ENCODE measurements at regions not wholly inside any gene's neighbourhood (a gene's known extent, or its start where the extent isn't known, plus 50 kb on each side); places are given as distances from the start of the nearest gene placed in this dataset.

DNA sequence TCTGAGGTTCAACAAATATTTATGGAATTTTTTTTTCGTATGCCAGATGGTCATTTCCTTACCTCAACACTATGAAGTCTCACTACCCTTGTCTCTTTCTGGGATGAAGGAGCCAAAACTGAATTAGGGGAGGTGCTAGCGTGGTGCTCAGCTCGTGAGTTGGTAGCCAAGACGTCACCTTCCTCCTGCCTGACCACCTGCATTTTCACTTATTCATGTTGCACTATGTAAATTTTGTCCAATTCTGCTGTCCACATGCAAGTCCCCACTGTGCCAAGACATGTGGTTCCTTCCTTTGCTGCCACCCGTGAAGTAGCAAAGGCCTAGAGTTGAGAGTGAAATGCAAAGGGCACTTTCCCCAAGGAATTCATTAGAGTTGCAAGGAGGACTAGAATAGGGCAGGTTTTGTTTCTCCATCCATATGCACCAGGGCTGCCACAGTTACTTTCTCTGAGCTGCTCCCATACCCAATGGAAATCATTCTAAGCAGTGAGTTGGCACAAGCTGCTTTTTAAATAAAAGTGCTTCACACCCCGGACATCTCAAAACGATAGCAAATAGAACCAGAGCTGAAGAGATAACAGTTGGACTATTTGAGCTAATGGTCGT, 591.3 kb upstream of the NOX3 start:
- TF ChIP-seq, protein P1, sequence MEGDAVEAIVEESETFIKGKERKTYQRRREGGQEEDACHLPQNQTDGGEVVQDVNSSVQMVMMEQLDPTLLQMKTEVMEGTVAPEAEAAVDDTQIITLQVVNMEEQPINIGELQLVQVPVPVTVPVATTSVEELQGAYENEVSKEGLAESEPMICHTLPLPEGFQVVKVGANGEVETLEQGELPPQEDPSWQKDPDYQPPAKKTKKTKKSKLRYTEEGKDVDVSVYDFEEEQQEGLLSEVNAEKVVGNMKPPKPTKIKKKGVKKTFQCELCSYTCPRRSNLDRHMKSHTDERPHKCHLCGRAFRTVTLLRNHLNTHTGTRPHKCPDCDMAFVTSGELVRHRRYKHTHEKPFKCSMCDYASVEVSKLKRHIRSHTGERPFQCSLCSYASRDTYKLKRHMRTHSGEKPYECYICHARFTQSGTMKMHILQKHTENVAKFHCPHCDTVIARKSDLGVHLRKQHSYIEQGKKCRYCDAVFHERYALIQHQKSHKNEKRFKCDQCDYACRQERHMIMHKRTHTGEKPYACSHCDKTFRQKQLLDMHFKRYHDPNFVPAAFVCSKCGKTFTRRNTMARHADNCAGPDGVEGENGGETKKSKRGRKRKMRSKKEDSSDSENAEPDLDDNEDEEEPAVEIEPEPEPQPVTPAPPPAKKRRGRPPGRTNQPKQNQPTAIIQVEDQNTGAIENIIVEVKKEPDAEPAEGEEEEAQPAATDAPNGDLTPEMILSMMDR (IDR thresholded peaks at IDR 0.05) = no peak
- TF ChIP-seq POLR2AphosphoS5 (IDR thresholded peaks at IDR 0.05) (no peak), POLR2A (IDR thresholded peaks at IDR 0.05) (no peak), EP300 (IDR thresholded peaks at IDR 0.05) (no peak)

Data from sigmoid colon (tissue), 4 donors.